Activated naive CD8-positive, alpha-beta T cell treated with anti-CD3 and anti-CD28 coated beads for 36 hours (primary cell): ENCODE measurements at regions not wholly inside any gene's neighbourhood (a gene's known extent, or its start where the extent isn't known, plus 50 kb on each side); places are given as distances from the start of the nearest gene placed in this dataset.

Experiments used
- DNase-seq: peaks from one replicate; pipeline ENCODE4 v3.0.0; 2021
- H3K27ac Mint-ChIP-seq: one replicate; pipeline ENCODE4 v1.8.0; 2022; ENCODE audit warnings: mild to moderate bottlenecking, moderate library complexity, mixed read lengths
- H3K27me3 Mint-ChIP-seq: one replicate; pipeline ENCODE4 v1.8.0; 2022; ENCODE audit warnings: mild to moderate bottlenecking, mixed read lengths
- H3K36me3 Mint-ChIP-seq: one replicate; pipeline ENCODE4 v1.8.0; 2021; ENCODE audit warnings: mild to moderate bottlenecking, mixed read lengths
- H3K4me1 Mint-ChIP-seq: one replicate; pipeline ENCODE4 v1.8.0; 2021; ENCODE audit warnings: mixed read lengths
- H3K4me3 Mint-ChIP-seq: one replicate; pipeline ENCODE4 v1.8.0; 2022; ENCODE audit warnings: mild to moderate bottlenecking, moderate library complexity, mixed read lengths
- H3K9me3 Mint-ChIP-seq: one replicate; pipeline ENCODE4 v1.8.0; 2022; ENCODE audit warnings: mixed read lengths

DNA sequence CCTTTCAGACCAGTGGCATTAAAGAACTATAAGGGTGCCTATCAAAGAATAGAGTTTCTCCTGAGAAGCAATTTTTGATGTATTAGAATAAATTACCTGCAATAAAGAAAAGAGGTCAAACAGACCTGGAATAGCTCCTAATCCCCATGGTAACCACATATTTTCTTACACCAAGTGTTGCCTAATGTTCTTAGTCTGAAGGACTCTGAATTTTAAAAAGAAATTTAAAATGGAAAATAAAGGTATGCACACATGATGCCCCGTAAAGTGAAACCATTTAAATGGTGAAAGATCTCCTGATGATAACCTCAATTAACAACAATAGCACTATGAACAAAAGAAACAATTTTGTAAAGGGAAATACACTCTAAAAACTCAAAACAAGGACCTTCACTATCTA is 55.1 kb upstream of the LOC128125822 start:
- H3K27ac Mint-ChIP-seq: no peak overlapping the region
- no peaks in the 10 kb centered on the region for H3K9me3 Mint-ChIP-seq
- DNase-seq: no peak
- no peaks in the 10 kb centered on the region for H3K36me3 Mint-ChIP-seq
- H3K4me3 Mint-ChIP-seq: no peak overlapping the region
- H3K4me1 Mint-ChIP-seq: peaks cover 5% of the 10 kb centered on the region
- H3K27me3 Mint-ChIP-seq: peaks cover 6% of the 10 kb centered on the region

DNA sequence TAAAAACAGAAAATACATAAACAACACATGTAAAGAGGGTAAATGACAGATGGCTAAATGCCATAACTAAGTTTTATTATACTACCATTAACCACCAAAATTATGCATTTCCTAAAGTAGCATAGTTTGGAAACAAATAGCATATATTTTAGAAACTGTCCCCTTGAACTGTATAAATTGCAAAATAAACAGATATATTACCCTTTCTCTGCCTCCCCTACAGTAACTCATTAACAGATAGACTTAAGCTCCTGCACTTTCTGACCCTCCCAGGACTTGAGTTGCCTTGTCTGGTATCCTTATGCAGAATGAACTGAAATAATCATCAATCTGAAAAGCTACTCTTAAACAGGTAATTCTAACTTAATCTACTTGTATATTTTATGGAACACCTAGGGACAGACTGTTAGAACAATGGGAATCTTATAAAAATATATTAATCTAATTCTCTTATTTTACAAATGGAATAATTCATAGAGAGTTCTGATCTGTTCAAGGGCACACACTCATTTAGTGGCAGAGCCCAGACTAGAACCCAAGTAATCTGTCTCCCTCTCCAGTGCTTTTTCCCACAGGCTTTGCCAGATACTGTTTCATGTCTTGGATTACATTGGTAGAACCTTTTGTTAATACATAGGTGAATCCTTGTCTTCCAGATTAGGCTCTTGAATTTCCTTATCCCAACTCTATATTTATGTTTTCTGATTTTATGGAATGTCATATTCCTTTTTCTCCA is 50.6 kb upstream of the LOC128125822 start:
- H3K4me3 Mint-ChIP-seq: no peak overlapping the region
- H3K9me3 Mint-ChIP-seq: no peaks in the 10 kb centered on the region
- H3K27ac Mint-ChIP-seq: no peak overlapping the region
- no peak for DNase-seq
- no peaks in the 10 kb centered on the region for H3K36me3 Mint-ChIP-seq
- H3K27me3 Mint-ChIP-seq: no peaks in the 10 kb centered on the region
- H3K4me1 Mint-ChIP-seq: peaks cover 5% of the 10 kb centered on the region
